ENCODE measurements at regions not wholly inside any gene's neighbourhood (a gene's known extent, or its start where the extent isn't known, plus 50 kb on each side); places are given as distances from the start of the nearest gene placed in this dataset.

DNA sequence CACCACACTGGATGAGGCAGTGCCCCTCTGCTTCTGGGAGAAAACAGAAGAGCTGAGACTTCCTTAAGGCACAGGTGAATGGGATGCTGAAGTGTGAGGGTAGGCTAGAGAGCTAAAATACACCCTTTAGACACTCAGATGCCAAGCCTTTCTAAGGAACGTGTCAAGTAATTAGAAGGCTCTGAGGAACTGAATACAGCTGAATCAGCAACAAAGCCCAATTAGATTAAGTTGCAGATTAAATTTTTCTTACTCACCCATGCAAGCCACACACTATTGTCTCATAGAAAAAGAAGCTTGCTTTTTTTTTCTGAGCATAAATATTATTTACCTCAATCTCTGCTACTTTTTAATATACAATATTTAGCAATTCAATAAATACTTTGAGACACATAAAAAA is 354.3 kb upstream of the NRG3 start:
- TF ChIP-seq, protein P1, sequence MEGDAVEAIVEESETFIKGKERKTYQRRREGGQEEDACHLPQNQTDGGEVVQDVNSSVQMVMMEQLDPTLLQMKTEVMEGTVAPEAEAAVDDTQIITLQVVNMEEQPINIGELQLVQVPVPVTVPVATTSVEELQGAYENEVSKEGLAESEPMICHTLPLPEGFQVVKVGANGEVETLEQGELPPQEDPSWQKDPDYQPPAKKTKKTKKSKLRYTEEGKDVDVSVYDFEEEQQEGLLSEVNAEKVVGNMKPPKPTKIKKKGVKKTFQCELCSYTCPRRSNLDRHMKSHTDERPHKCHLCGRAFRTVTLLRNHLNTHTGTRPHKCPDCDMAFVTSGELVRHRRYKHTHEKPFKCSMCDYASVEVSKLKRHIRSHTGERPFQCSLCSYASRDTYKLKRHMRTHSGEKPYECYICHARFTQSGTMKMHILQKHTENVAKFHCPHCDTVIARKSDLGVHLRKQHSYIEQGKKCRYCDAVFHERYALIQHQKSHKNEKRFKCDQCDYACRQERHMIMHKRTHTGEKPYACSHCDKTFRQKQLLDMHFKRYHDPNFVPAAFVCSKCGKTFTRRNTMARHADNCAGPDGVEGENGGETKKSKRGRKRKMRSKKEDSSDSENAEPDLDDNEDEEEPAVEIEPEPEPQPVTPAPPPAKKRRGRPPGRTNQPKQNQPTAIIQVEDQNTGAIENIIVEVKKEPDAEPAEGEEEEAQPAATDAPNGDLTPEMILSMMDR (conservative IDR thresholded peaks at IDR 0.05; ENCODE audit: low read depth, low read length): no peak
- no peak for TF ChIP-seq EZH2 (IDR thresholded peaks at IDR 0.05; ENCODE audit: borderline replicate concordance, low read depth, low read length, poor library complexity, severe bottlenecking)

Measured in A673 (cell line).